Neuronal stem cell (in vitro differentiated cells): ENCODE measurements at regions not wholly inside any gene's neighbourhood (a gene's known extent, or its start where the extent isn't known, plus 50 kb on each side); places are given as distances from the start of the nearest gene placed in this dataset.

Experiments used
- DNase-seq: peaks from one replicate; pipeline ENCODE4 v3.0.0-alpha.2; 2013; ENCODE audit warnings: low spot score
- H2AFZ ChIP-seq: one replicate; pipeline ENCODE4 v1.6.1; 2013; ENCODE audit warnings: mild to moderate bottlenecking, low read length, inconsistent platforms
- H2AK5ac ChIP-seq: 2 replicates; pipeline ENCODE4 v1.6.1; 2013; ENCODE audit warnings: low read depth, mild to moderate bottlenecking, inconsistent platforms, low read length, moderate library complexity, mixed read lengths
- H2BK120ac ChIP-seq: 2 replicates; pipeline ENCODE4 v1.6.1; 2013; ENCODE audit warnings: low read depth, mild to moderate bottlenecking, inconsistent platforms, low read length, moderate library complexity, mixed read lengths
- H2BK12ac ChIP-seq: one replicate; pipeline ENCODE4 v1.6.1; 2013; ENCODE audit warnings: low read length, inconsistent platforms
- H2BK15ac ChIP-seq: 2 replicates; pipeline ENCODE4 v1.6.1; 2013; ENCODE audit warnings: mild to moderate bottlenecking, low read length, inconsistent platforms, mixed read lengths
- H2BK5ac ChIP-seq: one replicate; pipeline ENCODE4 v1.6.1; 2013; ENCODE audit warnings: inconsistent platforms, mild to moderate bottlenecking, low read length, moderate library complexity
- H3K14ac ChIP-seq: one replicate; pipeline ENCODE4 v1.6.1; 2013; ENCODE audit warnings: low read length, inconsistent platforms
- H3K18ac ChIP-seq: 2 replicates; pipeline ENCODE4 v1.6.1; 2013; ENCODE audit warnings: low read length, inconsistent platforms
- H3K23ac ChIP-seq: 2 replicates; pipeline ENCODE4 v1.6.1; 2013; ENCODE audit warnings: low read depth, mild to moderate bottlenecking, mixed read lengths, low read length, inconsistent platforms; ENCODE audit not compliant: poor library complexity
- H3K27ac ChIP-seq: replicated peaks from 3 replicates; pipeline ENCODE4 v1.5.1; 2013; ENCODE audit warnings: low read length, inconsistent platforms
- H3K27me3 ChIP-seq, 3 experiments: 2 replicates each; pipeline ENCODE4 v1.6.1; 2013; ENCODE audit warnings: low read length in 3 of 3, mild to moderate bottlenecking in 2 of 3, inconsistent platforms in 1 of 3, low read depth in 1 of 3, mixed read lengths in 1 of 3, moderate library complexity in 1 of 3; ENCODE audit not compliant: control insufficient read depth in 3 of 3, insufficient read depth in 3 of 3
- H3K36me3 ChIP-seq, 2 donors: replicated peaks in 1 of 2; 2 replicates each; pipeline ENCODE4 v1.6.1; 2013; ENCODE audit warnings: low read length in 2 of 2; ENCODE audit not compliant: control insufficient read depth in 2 of 2, insufficient read depth in 2 of 2
- H3K4ac ChIP-seq: 2 replicates; pipeline ENCODE4 v1.6.1; 2013; ENCODE audit warnings: inconsistent platforms, mild to moderate bottlenecking, low read length, moderate library complexity
- H3K4me1 ChIP-seq, 2 donors: 1 replicate in 1 of 2; 2 replicates in 1 of 2; pipeline ENCODE4 v1.6.1; 2013; ENCODE audit warnings: low read length in 2 of 2, low read depth in 1 of 2; ENCODE audit not compliant: control insufficient read depth in 2 of 2, insufficient read depth in 1 of 2
- H3K4me2 ChIP-seq: one replicate; pipeline ENCODE4 v1.6.1; 2013; ENCODE audit warnings: mild to moderate bottlenecking, low read length, inconsistent platforms; ENCODE audit not compliant: insufficient read depth, poor library complexity, severe bottlenecking
- H3K4me3 ChIP-seq, 2 donors: 2 replicates each; pipeline ENCODE4 v1.5.1; 2013; ENCODE audit warnings: low read length in 2 of 2, mild to moderate bottlenecking in 2 of 2, inconsistent platforms in 1 of 2, moderate library complexity in 1 of 2
- H3K79me1 ChIP-seq: one replicate; pipeline ENCODE4 v1.6.1; 2013; ENCODE audit warnings: low read depth, mild to moderate bottlenecking, inconsistent platforms, low read length, moderate library complexity
- H3K9ac ChIP-seq: one replicate; pipeline ENCODE4 v1.6.1; 2013; ENCODE audit warnings: mild to moderate bottlenecking, low read depth, low read length, inconsistent platforms; ENCODE audit not compliant: poor library complexity
- H3K9me3 ChIP-seq, 2 donors: replicated peaks in 1 of 2; 2 replicates each; pipeline versions ENCODE3 to v1.6.1; 2013; ENCODE audit warnings: low read length in 2 of 2, mild to moderate bottlenecking in 2 of 2, inconsistent platforms in 1 of 2, low read depth in 1 of 2, mixed read lengths in 1 of 2, moderate library complexity in 1 of 2; ENCODE audit not compliant: control insufficient read depth in 2 of 2, insufficient read depth in 1 of 2
- H4K8ac ChIP-seq: one replicate; pipeline ENCODE4 v1.6.1; 2013; ENCODE audit warnings: low read depth, mild to moderate bottlenecking, inconsistent platforms, low read length, moderate library complexity
- H4K91ac ChIP-seq: one replicate; pipeline ENCODE4 v1.6.1; 2013; ENCODE audit warnings: low read length, low read depth, mild to moderate bottlenecking, inconsistent platforms; ENCODE audit not compliant: poor library complexity
- WGBS, 2 donors: extraction: QIAGEN DNeasy Blood & Tissue Kit; methylation state at CpG; one replicate each; pipeline ENCODE4 v1.1.7; 2013; ENCODE audit warnings: missing lambda C conversion rate in 2 of 2, mixed read lengths in 1 of 2; ENCODE audit not compliant: insufficient read length in 2 of 2, insufficient replicate concordance in 1 of 2; ENCODE audit errors: extremely low coverage in 2 of 2; 5-methylcytosine and 5-hydroxymethylcytosine counted together

- H2BK15ac ChIP-seq, result no peak overlapping the region
- no peaks in the 10 kb centered on the region for H3K36me3 ChIP-seq
- no CpG with 5 or more reads among the region's 7 CpGs for WGBS, 2 donors
- no peaks in the 10 kb centered on the region for H3K9me3 ChIP-seq
- DNase-seq, result no peak
- H3K18ac ChIP-seq, result no peak overlapping the region
- no peak overlapping the region for H3K4ac ChIP-seq
- no peak overlapping the region for H3K4me2 ChIP-seq
- H3K9ac ChIP-seq, result no peak overlapping the region
- no peak overlapping the region for H2BK12ac ChIP-seq
- H2BK120ac ChIP-seq, result no peak overlapping the region
- H3K14ac ChIP-seq, result no peak overlapping the region
- H4K8ac ChIP-seq, result no peak overlapping the region
- H3K4me3 ChIP-seq, result no peak overlapping the region
- no peaks in the 10 kb centered on the region for H3K4me1 ChIP-seq
- no peak overlapping the region for H3K23ac ChIP-seq
- H3K27me3 ChIP-seq, result no peaks in the 10 kb centered on the region
- no peak overlapping the region for H4K91ac ChIP-seq
- no peak overlapping the region for H3K27ac ChIP-seq
- no peak overlapping the region for H2BK5ac ChIP-seq
- H2AK5ac ChIP-seq, result no peak overlapping the region
- no peak overlapping the region for H2AFZ ChIP-seq
- H3K79me1 ChIP-seq, result no peaks in the 10 kb centered on the region
Measured at GRCh38 chr9:17083258-17083657, 51.6 kb upstream of the CNTLN start.

DNA sequence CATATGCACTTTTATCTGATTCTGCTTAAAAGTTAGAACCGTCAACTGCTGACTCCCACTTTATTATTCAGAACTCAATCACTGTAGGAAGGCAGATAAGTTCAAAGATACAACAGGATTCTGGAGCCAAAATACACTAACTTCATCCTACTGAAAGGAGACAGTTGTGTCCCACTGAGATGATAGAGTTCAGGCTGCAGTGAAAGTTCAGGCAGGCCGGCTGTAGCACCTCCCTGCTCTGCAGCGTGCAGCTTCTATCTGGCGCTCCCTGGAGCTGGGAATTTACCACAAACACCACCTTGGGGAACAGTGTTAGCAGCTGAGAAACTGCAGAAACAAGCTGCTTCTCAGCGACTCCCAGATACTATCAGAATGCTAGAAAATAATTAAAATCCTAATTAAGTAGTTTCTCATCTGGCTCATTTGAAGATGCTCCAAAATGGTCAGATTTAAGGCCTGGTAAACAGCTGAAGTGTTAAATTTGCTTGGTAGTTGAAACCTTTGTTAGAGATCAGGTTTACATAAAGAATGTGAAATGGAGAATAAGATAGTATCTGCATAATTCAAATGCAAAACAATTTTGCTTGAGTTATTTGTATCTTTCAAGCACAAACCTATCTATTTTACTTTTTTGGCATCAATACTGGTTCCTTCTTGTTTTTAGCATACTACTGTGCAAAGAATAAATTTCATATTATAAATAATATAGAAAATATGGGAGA lies 52.3 kb upstream of the CNTLN start:
- DNase-seq, result peak; percentile 30
- Histone ChIP-seq H3K36me3 (no peaks in the 10 kb centered on the region), H2BK12ac (no peak overlapping the region), H2AFZ (peak overlapping the region; percentile 35), H2BK5ac (no peak overlapping the region), H2AK5ac (no peak overlapping the region), H2BK120ac (no peak overlapping the region), H3K27me3 (no peaks in the 10 kb centered on the region), H3K9ac (no peak overlapping the region), H3K14ac (no peak overlapping the region), H3K23ac (no peak overlapping the region), H3K4ac (no peak overlapping the region), H4K91ac (no peak overlapping the region), H3K27ac (no peak overlapping the region), H3K4me1 (no peaks in the 10 kb centered on the region), H3K4me3 (no peak overlapping the region), H2BK15ac (no peak overlapping the region), H4K8ac (no peak overlapping the region), H3K4me2 (no peak overlapping the region), H3K9me3 (no peaks in the 10 kb centered on the region), H3K18ac (no peak overlapping the region), H3K79me1 (no peaks in the 10 kb centered on the region)
- no CpG with 5 or more reads among the region's 5 CpGs for WGBS, 2 donors

- DNase-seq, result no peak
- Histone ChIP-seq H2BK12ac (no peak overlapping the region), H3K9me3 (no peaks in the 10 kb centered on the region), H3K27me3 (no peaks in the 10 kb centered on the region), H3K14ac (no peak overlapping the region), H2AK5ac (no peak overlapping the region), H3K4me2 (no peak overlapping the region), H3K4ac (no peak overlapping the region), H4K8ac (no peak overlapping the region), H3K27ac (no peak overlapping the region), H2AFZ (no peak overlapping the region), H2BK120ac (no peak overlapping the region), H3K23ac (no peak overlapping the region), H3K36me3 (no peaks in the 10 kb centered on the region), H3K4me3 (no peak overlapping the region), H3K18ac (no peak overlapping the region), H2BK5ac (no peak overlapping the region), H3K4me1 (no peaks in the 10 kb centered on the region), H3K79me1 (no peaks in the 10 kb centered on the region), H2BK15ac (no peak overlapping the region), H3K9ac (no peak overlapping the region), H4K91ac (no peak overlapping the region)
- no CpG with 5 or more reads among the region's 2 CpGs for WGBS, 2 donors
Measured at GRCh38 chr9:17081814-17082213, 53.0 kb upstream of the CNTLN start.

DNA sequence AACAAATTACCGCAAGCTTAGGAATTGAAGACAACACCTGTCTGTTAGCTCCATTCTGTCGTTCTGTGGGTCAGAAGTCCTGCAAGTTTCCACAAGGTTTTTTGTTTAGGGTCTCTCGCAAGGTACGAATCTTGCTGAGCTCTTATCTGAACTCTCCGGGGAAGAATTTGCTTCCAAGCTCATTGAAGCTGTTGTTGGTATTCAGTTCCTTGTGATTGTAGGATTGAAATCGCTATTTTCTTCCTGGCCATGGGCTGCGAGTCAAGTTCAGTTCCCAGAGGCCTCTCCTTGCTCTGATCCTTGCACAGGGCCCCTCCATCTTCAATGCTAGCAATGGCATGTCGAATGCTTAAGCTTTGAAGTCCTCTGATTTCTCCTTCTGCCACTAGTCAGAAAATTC lies 53.5 kb upstream of the CNTLN start:
- H2BK15ac ChIP-seq, result no peak overlapping the region
- H3K4ac ChIP-seq, result no peak overlapping the region
- no peak for DNase-seq
- no peak overlapping the region for H2BK120ac ChIP-seq
- no peak overlapping the region for H3K14ac ChIP-seq
- H2BK12ac ChIP-seq, result no peak overlapping the region
- no peak overlapping the region for H4K8ac ChIP-seq
- H3K9ac ChIP-seq, result no peak overlapping the region
- WGBS, 2 donors, result no CpG with 5 or more reads among the region's 8 CpGs
- no peaks in the 10 kb centered on the region for H3K9me3 ChIP-seq
- no peak overlapping the region for H3K4me2 ChIP-seq
- no peaks in the 10 kb centered on the region for H3K27me3 ChIP-seq
- no peak overlapping the region for H3K27ac ChIP-seq
- H2AFZ ChIP-seq, result no peak overlapping the region
- no peaks in the 10 kb centered on the region for H3K4me1 ChIP-seq
- no peak overlapping the region for H4K91ac ChIP-seq
- H3K36me3 ChIP-seq, result no peaks in the 10 kb centered on the region
- H3K4me3 ChIP-seq, result no peak overlapping the region
- H2AK5ac ChIP-seq, result no peak overlapping the region
- no peak overlapping the region for H3K18ac ChIP-seq
- no peaks in the 10 kb centered on the region for H3K79me1 ChIP-seq
- no peak overlapping the region for H3K23ac ChIP-seq
- H2BK5ac ChIP-seq, result no peak overlapping the region
